Activated naive CD4-positive, alpha-beta T cell treated with anti-CD3 and anti-CD28 coated beads, Interleukin-2, amount 10 ng/mL, durations not matched to agents 7 days and 5 days (primary cell): ENCODE measurements at regions not wholly inside any gene's neighbourhood (a gene's known extent, or its start where the extent isn't known, plus 50 kb on each side); places are given as distances from the start of the nearest gene placed in this dataset.

ENCODE experiments used
- CTCF ChIA-PET: fragments of 350-600 bp; sonication (Branson Sonifier 250); formaldehyde crosslinking; loops from one replicate; lab custom pipeline; 2021; ENCODE audit warnings: antibody characterized with exemption; lab: Charles Lee
- DNase-seq: peaks from one replicate; pipeline ENCODE4 v3.0.0-alpha.2; 2020
- H3K27ac Mint-ChIP-seq: one replicate; pipeline ENCODE4 v1.8.0; 2021; ENCODE audit warnings: mild to moderate bottlenecking, moderate library complexity, mixed read lengths
- H3K27me3 Mint-ChIP-seq: one replicate; pipeline ENCODE4 v1.8.0; 2021; ENCODE audit warnings: mild to moderate bottlenecking, mixed read lengths
- H3K36me3 Mint-ChIP-seq: one replicate; pipeline ENCODE4 v1.8.0; 2021; ENCODE audit warnings: mixed read lengths
- H3K4me1 Mint-ChIP-seq: one replicate; pipeline ENCODE4 v1.8.0; 2021; ENCODE audit warnings: mixed read lengths
- H3K4me3 Mint-ChIP-seq: one replicate; pipeline ENCODE4 v1.8.0; 2021; ENCODE audit warnings: mild to moderate bottlenecking, moderate library complexity, mixed read lengths
- H3K9me3 Mint-ChIP-seq: one replicate; pipeline ENCODE4 v1.8.0; 2021; ENCODE audit warnings: mixed read lengths

DNA sequence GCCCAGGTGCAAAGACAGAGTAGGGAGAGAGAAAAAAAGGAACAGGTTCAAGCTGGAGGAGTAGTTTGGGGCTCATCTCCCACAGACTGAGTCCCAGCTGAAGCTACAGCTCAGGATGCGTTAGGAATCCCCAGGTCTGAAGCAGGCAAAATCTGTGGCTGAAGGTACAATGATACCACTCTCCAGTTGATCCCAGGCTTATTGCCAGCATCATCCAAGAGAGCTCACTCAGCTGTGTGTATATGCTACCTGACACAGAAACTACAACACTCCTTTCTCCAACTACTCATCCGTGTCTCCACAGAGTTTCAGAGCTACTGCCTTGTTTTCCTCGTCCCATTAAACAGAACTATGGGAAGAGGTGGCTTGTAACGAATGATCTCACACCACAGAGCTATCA lies 851.3 kb downstream of the GRID1 start:
- CTCF ChIA-PET = interaction anchor here (0.6 kb wide), 1 partner anchor 586 kb away, joined by 3 read pairs; no protein-coding TSS in a partner anchor
- no peaks in the 10 kb centered on the region for H3K4me1 Mint-ChIP-seq
- no peaks in the 10 kb centered on the region for H3K27me3 Mint-ChIP-seq
- H3K9me3 Mint-ChIP-seq = no peaks in the 10 kb centered on the region
- H3K36me3 Mint-ChIP-seq = no peaks in the 10 kb centered on the region
- no peak overlapping the region for H3K27ac Mint-ChIP-seq
- no peak for DNase-seq
- H3K4me3 Mint-ChIP-seq = no peak overlapping the region

DNA sequence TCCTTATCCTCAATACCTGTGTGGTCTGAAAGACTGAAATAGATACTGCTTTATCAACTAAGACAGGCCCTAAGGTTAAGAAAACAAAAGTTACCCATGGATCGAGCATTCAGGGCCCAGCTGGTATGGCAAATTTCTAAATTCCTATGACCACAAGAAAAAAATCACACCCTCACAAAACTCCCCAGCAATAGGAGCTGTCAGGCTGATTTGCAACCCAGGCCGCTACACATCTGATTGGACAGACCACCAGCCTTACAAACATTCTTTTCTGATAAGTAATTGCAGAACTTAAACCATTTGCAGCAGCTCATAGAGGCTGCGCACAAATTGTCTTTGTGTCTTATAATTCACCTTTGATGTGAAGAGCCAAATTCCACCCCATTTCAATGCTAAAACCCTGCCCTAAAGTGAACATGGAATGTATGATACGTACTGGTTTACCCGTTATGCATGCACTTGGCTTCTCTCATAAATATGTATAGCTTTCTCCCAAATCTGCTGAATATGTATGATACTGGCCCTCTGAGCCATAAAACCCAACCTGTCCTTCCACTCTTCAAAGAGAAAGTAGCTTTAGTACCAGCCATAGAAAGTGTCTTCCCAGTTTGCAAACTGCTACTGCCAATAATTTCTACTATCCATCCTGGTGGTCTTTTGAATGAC lies 842.5 kb downstream of the GRID1 start:
- CTCF ChIA-PET = no interaction called here
- Mint-ChIP-seq H3K4me3 (no peak overlapping the region), H3K27ac (no peak overlapping the region), H3K9me3 (peaks cover 9% of the 10 kb centered on the region), H3K27me3 (no peaks in the 10 kb centered on the region), H3K36me3 (no peaks in the 10 kb centered on the region), H3K4me1 (no peaks in the 10 kb centered on the region)
- DNase-seq = no peak

DNA sequence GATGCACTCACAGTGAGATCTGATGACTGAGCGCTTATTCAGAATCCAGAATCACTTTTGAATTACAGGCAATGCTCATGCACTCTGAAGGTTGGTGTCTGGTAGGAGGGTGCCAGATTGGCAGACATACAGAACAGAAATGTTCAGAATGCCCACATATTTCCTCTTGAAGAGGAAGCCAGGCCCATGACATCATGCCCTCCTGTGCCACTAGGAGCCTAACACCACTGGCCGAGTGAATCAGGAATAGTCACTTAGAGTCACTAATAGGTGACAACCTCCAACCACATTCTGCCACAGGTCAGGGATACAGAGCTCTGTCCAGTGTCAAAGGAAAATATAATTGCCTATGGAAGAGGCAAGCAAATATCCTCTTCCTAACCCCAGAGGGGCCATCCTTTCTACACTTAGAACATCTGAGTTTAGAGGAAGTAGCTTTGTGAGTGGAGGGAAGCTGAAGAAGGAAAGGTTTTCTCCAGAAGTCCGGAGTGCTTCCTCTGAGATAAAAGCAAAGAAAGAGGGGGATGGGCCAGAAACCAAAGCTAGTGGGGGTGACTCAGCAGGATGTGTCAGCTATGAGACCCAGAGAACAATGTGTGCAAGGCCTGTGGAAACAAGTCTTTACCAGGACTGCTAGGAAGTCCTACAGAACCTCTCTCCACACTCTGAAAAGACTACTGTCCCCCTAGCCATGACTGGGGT lies 838.8 kb downstream of the GRID1 start:
- no peak for DNase-seq
- H3K4me1 Mint-ChIP-seq = no peaks in the 10 kb centered on the region
- peaks cover 9% of the 10 kb centered on the region for H3K9me3 Mint-ChIP-seq
- H3K36me3 Mint-ChIP-seq = no peaks in the 10 kb centered on the region
- no peak overlapping the region for H3K4me3 Mint-ChIP-seq
- H3K27me3 Mint-ChIP-seq = peaks cover 10% of the 10 kb centered on the region
- CTCF ChIA-PET = no interaction called here
- no peak overlapping the region for H3K27ac Mint-ChIP-seq

DNA sequence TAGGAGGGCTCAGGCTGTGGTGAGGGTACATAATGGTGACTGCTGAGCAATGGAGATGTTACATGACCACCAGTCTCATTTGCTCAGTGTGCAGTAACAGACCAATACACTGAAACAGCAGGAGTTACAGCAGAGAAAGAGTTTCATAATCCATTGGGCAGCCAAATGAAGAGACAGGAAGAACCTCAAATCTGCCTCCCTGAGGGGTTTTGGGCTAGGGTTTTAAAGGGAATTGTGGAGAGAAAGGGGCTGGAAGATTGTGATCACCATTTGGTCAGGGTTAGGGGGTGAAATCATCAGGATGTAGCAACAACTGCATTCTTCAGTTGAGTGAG lies 838.3 kb downstream of the GRID1 start:
- Mint-ChIP-seq H3K9me3 (peaks cover 9% of the 10 kb centered on the region), H3K27me3 (peaks cover 10% of the 10 kb centered on the region)
- DNase-seq = no peak

DNA sequence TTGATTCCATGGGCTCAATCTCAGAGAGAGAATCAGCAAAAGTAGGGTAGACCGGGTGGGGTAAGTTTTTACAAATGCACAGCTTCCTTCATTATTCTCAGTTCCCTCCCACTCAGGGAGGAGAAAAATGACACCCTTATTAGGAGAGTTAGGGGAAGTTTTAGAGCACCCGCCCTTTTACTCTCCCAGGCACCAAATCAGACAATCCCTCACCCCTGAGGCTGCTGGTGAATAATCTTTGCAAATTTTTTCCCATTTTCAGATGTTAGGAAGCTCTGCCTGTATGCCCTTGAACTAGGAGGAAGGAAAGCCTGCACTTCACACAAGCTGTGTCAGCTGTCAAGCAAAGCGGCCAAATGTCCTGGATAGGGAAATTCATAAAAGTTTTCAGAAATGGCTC lies 834.9 kb downstream of the GRID1 start:
- H3K9me3 Mint-ChIP-seq = peaks cover 9% of the 10 kb centered on the region
- no peak for DNase-seq
- no peak overlapping the region for H3K4me3 Mint-ChIP-seq
- H3K36me3 Mint-ChIP-seq = no peaks in the 10 kb centered on the region
- H3K27ac Mint-ChIP-seq = no peak overlapping the region
- CTCF ChIA-PET = no interaction called here
- no peaks in the 10 kb centered on the region for H3K4me1 Mint-ChIP-seq
- H3K27me3 Mint-ChIP-seq = peaks cover 10% of the 10 kb centered on the region

More for the DNA sequence above, 838.3 kb downstream of the GRID1 start:
- CTCF ChIA-PET = no interaction called here
- no peak overlapping the region for H3K4me3 Mint-ChIP-seq
- H3K4me1 Mint-ChIP-seq = no peaks in the 10 kb centered on the region
- H3K27ac Mint-ChIP-seq = no peak overlapping the region
- no peaks in the 10 kb centered on the region for H3K36me3 Mint-ChIP-seq

DNA sequence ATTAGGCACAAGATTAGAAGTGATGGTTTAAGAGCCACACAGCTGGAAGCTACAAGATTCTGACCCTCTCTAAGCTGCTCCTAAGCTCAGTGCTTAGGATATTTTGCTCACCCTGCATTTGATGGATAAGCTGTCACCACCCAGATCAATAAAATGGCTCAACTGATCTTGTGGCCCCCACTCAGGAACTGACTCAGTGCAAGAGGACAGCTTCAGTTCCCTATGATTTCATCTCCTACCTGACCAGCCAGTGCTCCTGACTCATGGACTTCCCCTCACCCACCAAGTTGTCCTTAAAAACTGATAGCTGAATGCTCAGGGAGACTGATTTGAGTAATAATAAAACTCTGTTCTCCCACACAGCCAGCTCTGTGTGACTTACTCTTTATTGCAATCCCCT lies 833.8 kb downstream of the GRID1 start:
- Mint-ChIP-seq H3K36me3 (no peaks in the 10 kb centered on the region), H3K27ac (no peak overlapping the region), H3K4me1 (no peaks in the 10 kb centered on the region), H3K27me3 (peaks cover 10% of the 10 kb centered on the region), H3K9me3 (peaks cover 9% of the 10 kb centered on the region), H3K4me3 (no peak overlapping the region)
- no peak for DNase-seq
- CTCF ChIA-PET = no interaction called here

DNA sequence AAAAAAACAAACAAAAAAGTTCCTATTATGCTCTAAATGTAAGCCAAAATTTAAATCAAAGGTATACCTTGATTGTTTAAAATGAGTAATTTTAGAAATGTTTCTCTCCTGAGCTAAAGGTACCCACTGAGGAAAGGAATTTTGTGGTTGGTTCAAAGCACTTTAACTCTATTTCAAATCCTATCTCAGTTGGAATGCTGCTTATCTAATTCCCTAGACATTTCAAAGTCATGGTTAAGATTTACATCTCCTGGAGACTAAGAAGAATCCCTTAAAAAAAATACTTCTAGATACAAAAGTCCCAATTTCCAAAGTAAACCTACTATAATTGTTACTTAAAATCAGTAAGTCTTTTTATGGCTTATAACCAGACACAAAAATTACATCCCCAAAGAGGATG lies 830.7 kb downstream of the GRID1 start:
- DNase-seq = no peak
- H3K9me3 Mint-ChIP-seq = no peaks in the 10 kb centered on the region
- H3K4me3 Mint-ChIP-seq = no peak overlapping the region
- CTCF ChIA-PET = no interaction called here
- H3K36me3 Mint-ChIP-seq = no peaks in the 10 kb centered on the region
- no peak overlapping the region for H3K27ac Mint-ChIP-seq
- H3K4me1 Mint-ChIP-seq = no peaks in the 10 kb centered on the region
- peaks cover 10% of the 10 kb centered on the region for H3K27me3 Mint-ChIP-seq

DNA sequence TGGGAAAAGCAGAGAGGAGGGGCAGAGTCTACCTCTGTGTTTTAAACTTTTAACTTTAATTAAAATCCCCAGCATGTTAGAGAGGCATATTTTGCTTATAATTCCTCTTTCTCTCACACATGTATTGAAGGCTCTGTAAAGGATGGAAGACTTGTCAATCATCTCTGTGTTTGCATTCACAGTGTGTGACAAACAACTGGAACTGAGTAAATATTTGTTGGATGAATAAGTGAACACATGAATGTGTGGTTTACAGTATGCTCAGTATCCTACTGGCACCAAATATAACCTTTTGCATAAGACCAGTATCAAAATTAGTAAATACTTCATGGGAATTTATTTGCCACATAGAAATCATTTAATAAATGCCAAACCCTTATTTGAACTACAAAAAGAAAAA lies 829.0 kb downstream of the GRID1 start:
- no peaks in the 10 kb centered on the region for H3K36me3 Mint-ChIP-seq
- CTCF ChIA-PET = no interaction called here
- no peak for DNase-seq
- H3K27me3 Mint-ChIP-seq = no peaks in the 10 kb centered on the region
- no peaks in the 10 kb centered on the region for H3K9me3 Mint-ChIP-seq
- H3K27ac Mint-ChIP-seq = no peak overlapping the region
- no peak overlapping the region for H3K4me3 Mint-ChIP-seq
- no peaks in the 10 kb centered on the region for H3K4me1 Mint-ChIP-seq

DNA sequence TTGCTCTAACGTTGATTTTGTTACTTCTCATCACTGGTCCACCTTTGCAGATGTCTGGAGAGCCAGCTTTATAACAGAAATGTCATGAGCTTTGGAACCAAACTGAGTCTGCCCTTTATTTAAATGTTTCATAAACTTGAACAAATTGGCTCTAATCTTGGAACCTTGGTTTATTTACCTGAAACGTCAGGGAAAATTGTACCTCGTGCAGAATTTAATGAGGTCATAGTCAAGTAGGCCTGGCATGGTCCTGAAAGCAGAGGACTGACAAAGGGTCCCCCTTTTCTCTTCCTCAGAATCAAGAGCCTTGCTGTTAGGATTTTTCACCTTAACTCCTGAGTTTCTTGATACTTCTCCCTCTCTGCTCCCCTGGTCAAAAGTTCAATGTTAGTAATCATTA lies 828.0 kb downstream of the GRID1 start:
- Mint-ChIP-seq H3K9me3 (no peaks in the 10 kb centered on the region), H3K27me3 (no peaks in the 10 kb centered on the region), H3K36me3 (no peaks in the 10 kb centered on the region), H3K4me3 (no peak overlapping the region), H3K27ac (no peak overlapping the region), H3K4me1 (no peaks in the 10 kb centered on the region)
- CTCF ChIA-PET = no interaction called here
- DNase-seq = no peak

DNA sequence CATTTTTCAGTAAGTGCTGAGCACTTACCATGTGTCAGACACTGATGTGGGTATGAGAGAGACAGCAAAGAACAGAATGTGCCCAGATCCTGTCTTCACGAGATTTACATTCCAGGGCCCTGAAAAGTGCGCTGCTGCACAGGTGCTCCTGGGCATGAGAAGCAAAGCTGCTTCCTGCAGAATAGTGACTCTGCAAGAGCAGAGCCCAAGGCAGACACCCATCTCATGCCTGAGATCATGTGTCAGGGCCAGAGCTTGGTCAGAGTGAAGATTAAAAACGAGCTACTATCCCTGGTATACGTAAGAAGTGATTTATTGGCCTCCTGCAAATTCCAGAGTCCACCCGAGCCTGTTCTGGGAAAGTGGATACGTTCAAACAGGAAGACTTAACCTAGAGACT lies 824.4 kb downstream of the GRID1 start:
- no peak for DNase-seq
- Mint-ChIP-seq H3K27ac (no peak overlapping the region), H3K27me3 (no peaks in the 10 kb centered on the region), H3K9me3 (no peaks in the 10 kb centered on the region), H3K4me3 (no peak overlapping the region), H3K36me3 (no peaks in the 10 kb centered on the region), H3K4me1 (no peaks in the 10 kb centered on the region)
- CTCF ChIA-PET = no interaction called here

DNA sequence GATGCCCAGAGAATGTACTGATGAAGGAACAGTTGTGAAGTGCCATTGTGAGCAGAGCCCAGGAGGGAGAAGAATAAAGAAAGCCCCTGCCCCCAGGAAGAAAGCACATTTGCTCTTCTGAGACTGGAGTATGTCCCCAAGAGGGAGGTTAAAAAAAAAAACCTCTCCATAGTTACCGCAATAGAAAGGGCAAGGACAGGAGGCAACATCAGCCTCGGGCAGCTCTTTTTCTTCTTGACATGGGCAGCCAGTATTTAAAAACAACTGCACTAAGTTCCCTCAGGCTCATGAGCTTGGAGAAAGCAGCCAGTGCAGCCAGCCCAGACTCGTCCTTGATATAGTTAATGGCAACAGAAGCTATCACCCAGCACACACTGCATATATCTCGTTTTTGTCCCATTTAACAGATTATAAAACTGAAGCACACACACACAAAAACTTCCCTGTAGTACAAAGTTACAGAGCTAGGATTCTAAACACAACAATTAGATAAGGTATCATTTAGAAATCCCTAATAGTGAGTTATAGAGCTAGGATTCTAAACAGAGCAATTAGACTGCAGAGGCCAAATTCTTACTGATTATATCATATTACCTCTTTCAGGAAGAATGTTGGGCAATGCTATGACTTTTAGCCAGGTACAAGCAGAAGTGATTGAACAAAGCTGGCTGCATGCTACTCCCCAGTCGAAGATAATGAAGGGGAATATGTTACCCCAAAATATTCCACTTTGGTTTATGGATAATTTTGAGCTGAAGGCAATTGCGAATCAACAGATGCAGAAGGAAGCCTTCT lies 823.5 kb downstream of the GRID1 start:
- no peak for DNase-seq
- no peaks in the 10 kb centered on the region for H3K27me3 Mint-ChIP-seq
- H3K4me1 Mint-ChIP-seq = no peaks in the 10 kb centered on the region
- no peaks in the 10 kb centered on the region for H3K9me3 Mint-ChIP-seq
- CTCF ChIA-PET = no interaction called here
- no peaks in the 10 kb centered on the region for H3K36me3 Mint-ChIP-seq
- H3K4me3 Mint-ChIP-seq = no peak overlapping the region
- H3K27ac Mint-ChIP-seq = no peak overlapping the region

DNA sequence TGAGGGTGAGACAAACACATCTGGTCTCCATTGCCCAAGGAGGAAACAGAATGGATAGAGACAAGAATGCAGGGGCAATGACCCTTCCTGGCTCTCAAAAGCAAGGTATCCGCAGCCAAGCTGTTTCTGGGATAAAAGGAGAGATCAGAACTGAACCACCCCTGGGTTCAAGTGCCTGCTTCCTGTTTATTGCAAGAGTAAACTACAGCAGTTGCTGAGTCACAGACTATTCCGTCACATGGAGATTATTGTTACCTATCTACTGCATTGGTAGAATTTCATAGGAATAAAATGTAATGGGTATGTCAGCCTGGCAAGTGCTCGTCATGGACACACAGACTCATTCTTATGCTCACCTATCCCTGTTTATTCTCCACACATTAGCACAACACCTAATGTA lies 821.6 kb downstream of the GRID1 start:
- no peak for DNase-seq
- Mint-ChIP-seq H3K9me3 (no peaks in the 10 kb centered on the region), H3K4me3 (no peak overlapping the region), H3K36me3 (no peaks in the 10 kb centered on the region), H3K27me3 (no peaks in the 10 kb centered on the region), H3K4me1 (no peaks in the 10 kb centered on the region), H3K27ac (no peak overlapping the region)
- CTCF ChIA-PET = no interaction called here

DNA sequence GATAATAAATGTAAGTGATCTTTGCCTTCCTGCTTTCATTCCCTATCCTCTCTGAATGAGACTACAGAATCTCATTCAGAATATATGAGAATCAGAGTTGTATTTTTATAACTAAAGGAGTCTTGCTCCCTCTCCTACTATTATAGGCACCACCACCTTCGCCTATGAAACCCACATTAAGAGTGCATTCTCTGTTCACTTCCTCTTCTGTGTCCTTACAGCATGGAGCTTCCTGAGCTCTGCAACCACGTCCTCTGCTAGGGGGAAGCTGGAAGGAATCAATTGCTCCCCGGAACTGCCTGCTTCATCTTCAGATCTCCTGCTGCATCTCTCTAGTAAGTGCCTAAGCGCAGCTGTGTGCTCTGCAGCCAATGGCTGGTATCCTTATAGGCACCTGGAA lies 820.7 kb downstream of the GRID1 start:
- Mint-ChIP-seq H3K27ac (no peak overlapping the region), H3K4me1 (no peaks in the 10 kb centered on the region), H3K27me3 (no peaks in the 10 kb centered on the region), H3K9me3 (no peaks in the 10 kb centered on the region), H3K36me3 (no peaks in the 10 kb centered on the region), H3K4me3 (no peak overlapping the region)
- DNase-seq = no peak
- CTCF ChIA-PET = no interaction called here

DNA sequence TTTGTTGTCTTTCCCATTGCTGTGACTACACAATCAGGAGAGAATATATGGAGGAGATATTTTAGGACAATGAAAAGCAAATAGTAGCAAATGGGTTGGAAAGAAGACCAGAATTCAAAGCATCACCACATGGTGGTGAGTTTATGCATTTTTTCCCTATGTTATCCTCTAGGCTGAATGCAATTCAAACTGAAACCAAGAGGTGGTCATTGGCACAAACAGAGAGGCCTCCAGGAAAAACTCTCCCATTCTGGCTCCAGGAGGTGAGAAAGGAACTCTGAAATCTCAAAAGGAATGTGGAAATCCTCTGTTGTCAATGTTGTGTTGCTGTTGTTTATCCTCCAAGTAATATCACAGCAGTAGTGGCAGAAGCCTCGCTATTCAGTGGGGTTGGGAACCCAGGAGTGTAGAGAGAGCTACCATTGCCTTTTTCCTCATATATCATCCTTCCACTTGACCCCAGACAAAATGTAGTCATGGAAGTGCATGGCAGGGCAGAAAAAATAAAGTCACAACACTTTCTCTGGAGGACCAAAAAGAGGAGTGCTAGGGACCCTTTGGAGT lies 819.1 kb downstream of the GRID1 start:
- H3K4me3 Mint-ChIP-seq = no peak overlapping the region
- H3K27ac Mint-ChIP-seq = no peak overlapping the region
- no peak for DNase-seq
- no peaks in the 10 kb centered on the region for H3K4me1 Mint-ChIP-seq
- CTCF ChIA-PET = no interaction called here
- no peaks in the 10 kb centered on the region for H3K9me3 Mint-ChIP-seq
- no peaks in the 10 kb centered on the region for H3K27me3 Mint-ChIP-seq
- H3K36me3 Mint-ChIP-seq = no peaks in the 10 kb centered on the region
